ENCODE measurements at regions not wholly inside any gene's neighbourhood (a gene's known extent, or its start where the extent isn't known, plus 50 kb on each side); places are given as distances from the start of the nearest gene placed in this dataset.

DNA sequence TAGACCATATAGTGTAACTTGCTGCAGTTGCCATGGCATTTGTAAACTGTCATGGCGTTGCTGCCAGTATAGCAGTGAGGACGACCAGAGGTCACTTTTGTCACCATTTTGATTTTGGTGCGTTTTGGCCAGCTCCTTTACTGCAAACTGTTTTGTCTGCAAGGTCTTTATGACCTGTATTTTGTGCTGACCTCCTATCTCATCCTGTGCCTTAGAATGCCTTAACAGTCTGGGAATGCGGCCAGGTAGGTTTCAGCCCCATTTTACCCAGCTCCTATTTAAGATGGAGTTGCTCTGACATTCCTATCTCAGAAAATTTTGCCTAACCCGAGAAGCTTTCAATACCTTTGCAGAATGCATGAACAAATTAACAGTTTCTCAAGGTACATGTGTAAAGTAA lies 914.4 kb upstream of the ACO1 start:
- no peaks in the 10 kb centered on the region for H3K4me1 ChIP-seq (ENCODE audit: control insufficient read depth, insufficient read depth, low read length)
- H3K4me3 ChIP-seq (ENCODE audit: insufficient read depth, low read depth, low read length): no peak overlapping the region
- H4K20me1 ChIP-seq (ENCODE audit: insufficient read depth, low read length): no peaks in the 10 kb centered on the region
- H4K8ac ChIP-seq (ENCODE audit: low read depth in 2 of 2, low read length in 2 of 2): no peak overlapping the region
- H3K23ac ChIP-seq (ENCODE audit: low read depth, low read length): no peak overlapping the region
- no peak overlapping the region for H2BK15ac ChIP-seq (ENCODE audit: low read depth, low read length)
- H4K91ac ChIP-seq (ENCODE audit: insufficient read depth, low read depth, low read length): no peak overlapping the region
- dilution Hi-C loops (cut with HindIII; ENCODE audit: low sequenced_read_pairs, unreplicated experiment): no loop called here
- no peak overlapping the region for H3K9ac ChIP-seq (ENCODE audit: low read depth, low read length)
- H3K9me1 ChIP-seq (ENCODE audit: insufficient read depth, low read length): no peaks in the 10 kb centered on the region
- H3K18ac ChIP-seq (ENCODE audit: low read depth, low read length): no peak overlapping the region
- intact Hi-C loops (cut with micrococcal nuclease): no loop called here
- no peak overlapping the region for H3K56ac ChIP-seq (ENCODE audit: extremely low read depth, insufficient read depth, low read length)
- H3K27ac ChIP-seq (ENCODE audit: insufficient read depth, low read length): no peak overlapping the region
- ChIA-PET CTCF (no interaction called here), POLR2A (ENCODE audit: unreplicated experiment) (no interaction called here)
- no peak overlapping the region for H3K4ac ChIP-seq (ENCODE audit: low read depth, low read length)
- no peak overlapping the region for H3K4me2 ChIP-seq (ENCODE audit: low read depth, low read length)
- no CpG with 5 or more reads among the region's 5 CpGs for WGBS, 2 experiments (ENCODE audit: extremely low coverage in 2 of 2, insufficient read length in 1 of 2)
- H2AFZ ChIP-seq (replicated peaks; ENCODE audit: low read length, poor library complexity): no peak overlapping the region
- H3K36me3 ChIP-seq (ENCODE audit: control insufficient read depth, insufficient read depth, low read length): no peaks in the 10 kb centered on the region
- H3K9me3 ChIP-seq (ENCODE audit: control insufficient read depth, insufficient read depth, low read length): 0 out of 2 replicates have a peak, but pooled peaks cover 2% of the 10 kb centered on the region
- no peak for ATAC-seq (ENCODE audit: low read depth)
- H2AK5ac ChIP-seq (ENCODE audit: low read depth, low read length): no peak overlapping the region
- no peak overlapping the region for H2BK20ac ChIP-seq (ENCODE audit: low read depth, low read length)
- no peak overlapping the region for H4K5ac ChIP-seq (ENCODE audit: low read depth, low read length)
- H3K79me1 ChIP-seq (ENCODE audit: low read depth in 1 of 2, low read length in 2 of 2): no peaks in the 10 kb centered on the region
- no peaks in the 10 kb centered on the region for H3K27me3 ChIP-seq (ENCODE audit: control insufficient read depth, insufficient read depth, low read length)
- no peak overlapping the region for H2BK5ac ChIP-seq (ENCODE audit: low read depth, low read length, poor library complexity, severe bottlenecking)
- in situ Hi-C loops (cut with MboI; ENCODE audit: low sequenced_read_pairs): no loop called here
- H3K14ac ChIP-seq (replicated peaks; ENCODE audit: low read depth, low read length): no peak overlapping the region
- no peak overlapping the region for H2BK120ac ChIP-seq (ENCODE audit: low read depth, low read length)
- DNase-seq: no peak
- BruUV-seq (replicated peaks): no TSS peak
- TF ChIP-seq, protein P1, sequence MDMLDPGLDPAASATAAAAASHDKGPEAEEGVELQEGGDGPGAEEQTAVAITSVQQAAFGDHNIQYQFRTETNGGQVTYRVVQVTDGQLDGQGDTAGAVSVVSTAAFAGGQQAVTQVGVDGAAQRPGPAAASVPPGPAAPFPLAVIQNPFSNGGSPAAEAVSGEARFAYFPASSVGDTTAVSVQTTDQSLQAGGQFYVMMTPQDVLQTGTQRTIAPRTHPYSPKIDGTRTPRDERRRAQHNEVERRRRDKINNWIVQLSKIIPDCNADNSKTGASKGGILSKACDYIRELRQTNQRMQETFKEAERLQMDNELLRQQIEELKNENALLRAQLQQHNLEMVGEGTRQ (IDR thresholded peaks at IDR 0.05; ENCODE audit: low read depth, low read length): no peak
- TF ChIP-seq MAZ (IDR thresholded peaks at IDR 0.05; ENCODE audit: borderline replicate concordance, low read depth, low read length): no peak
- TF ChIP-seq CHD1 (IDR thresholded peaks at IDR 0.05; ENCODE audit: low read depth, low read length): no peak
- no peak for TF ChIP-seq NFE2L2 (IDR thresholded peaks at IDR 0.05; ENCODE audit: low read depth, low read length)
- no peak for TF ChIP-seq MAFK (IDR thresholded peaks at IDR 0.05; ENCODE audit: low read depth, low read length)
- no peak for TF ChIP-seq RCOR1 (IDR thresholded peaks at IDR 0.05; ENCODE audit: insufficient replicate concordance, low read length)
- no peak for TF ChIP-seq RFX5 (IDR thresholded peaks at IDR 0.05; ENCODE audit: low read depth, low read length)
- TF ChIP-seq POLR2A (IDR thresholded peaks at IDR 0.05; ENCODE audit: low read depth, low read length): no peak
- TF ChIP-seq CEBPB (IDR thresholded peaks at IDR 0.05; ENCODE audit: low read depth, low read length): no peak
- TF ChIP-seq MXI1 (IDR thresholded peaks at IDR 0.05; ENCODE audit: borderline replicate concordance, low read depth, low read length): no peak
- TF ChIP-seq RAD21 (IDR thresholded peaks at IDR 0.05; ENCODE audit: low read length): no peak
- no peak for TF ChIP-seq SMC3 (IDR thresholded peaks at IDR 0.05; ENCODE audit: low read depth, low read length)
- TF ChIP-seq, protein P2, sequence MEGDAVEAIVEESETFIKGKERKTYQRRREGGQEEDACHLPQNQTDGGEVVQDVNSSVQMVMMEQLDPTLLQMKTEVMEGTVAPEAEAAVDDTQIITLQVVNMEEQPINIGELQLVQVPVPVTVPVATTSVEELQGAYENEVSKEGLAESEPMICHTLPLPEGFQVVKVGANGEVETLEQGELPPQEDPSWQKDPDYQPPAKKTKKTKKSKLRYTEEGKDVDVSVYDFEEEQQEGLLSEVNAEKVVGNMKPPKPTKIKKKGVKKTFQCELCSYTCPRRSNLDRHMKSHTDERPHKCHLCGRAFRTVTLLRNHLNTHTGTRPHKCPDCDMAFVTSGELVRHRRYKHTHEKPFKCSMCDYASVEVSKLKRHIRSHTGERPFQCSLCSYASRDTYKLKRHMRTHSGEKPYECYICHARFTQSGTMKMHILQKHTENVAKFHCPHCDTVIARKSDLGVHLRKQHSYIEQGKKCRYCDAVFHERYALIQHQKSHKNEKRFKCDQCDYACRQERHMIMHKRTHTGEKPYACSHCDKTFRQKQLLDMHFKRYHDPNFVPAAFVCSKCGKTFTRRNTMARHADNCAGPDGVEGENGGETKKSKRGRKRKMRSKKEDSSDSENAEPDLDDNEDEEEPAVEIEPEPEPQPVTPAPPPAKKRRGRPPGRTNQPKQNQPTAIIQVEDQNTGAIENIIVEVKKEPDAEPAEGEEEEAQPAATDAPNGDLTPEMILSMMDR (conservative IDR thresholded peaks at IDR 0.05; ENCODE audit: low read depth, low read length): no peak
- no peak for TF ChIP-seq FOS (IDR thresholded peaks at IDR 0.05; ENCODE audit: low read depth, low read length)
- TF ChIP-seq, protein P3, sequence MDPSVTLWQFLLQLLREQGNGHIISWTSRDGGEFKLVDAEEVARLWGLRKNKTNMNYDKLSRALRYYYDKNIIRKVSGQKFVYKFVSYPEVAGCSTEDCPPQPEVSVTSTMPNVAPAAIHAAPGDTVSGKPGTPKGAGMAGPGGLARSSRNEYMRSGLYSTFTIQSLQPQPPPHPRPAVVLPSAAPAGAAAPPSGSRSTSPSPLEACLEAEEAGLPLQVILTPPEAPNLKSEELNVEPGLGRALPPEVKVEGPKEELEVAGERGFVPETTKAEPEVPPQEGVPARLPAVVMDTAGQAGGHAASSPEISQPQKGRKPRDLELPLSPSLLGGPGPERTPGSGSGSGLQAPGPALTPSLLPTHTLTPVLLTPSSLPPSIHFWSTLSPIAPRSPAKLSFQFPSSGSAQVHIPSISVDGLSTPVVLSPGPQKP (IDR thresholded peaks at IDR 0.05; ENCODE audit: borderline replicate concordance, low read depth, low read length): no peak
- TF ChIP-seq BHLHE40 (IDR thresholded peaks at IDR 0.05; ENCODE audit: low read depth, low read length): no peak
- H2AK9ac ChIP-seq (replicated peaks; ENCODE audit: low read depth, low read length, poor library complexity): no peak overlapping the region
